ENCODE measurements at regions not wholly inside any gene's neighbourhood (a gene's known extent, or its start where the extent isn't known, plus 50 kb on each side); places are given as distances from the start of the nearest gene placed in this dataset.

DNA sequence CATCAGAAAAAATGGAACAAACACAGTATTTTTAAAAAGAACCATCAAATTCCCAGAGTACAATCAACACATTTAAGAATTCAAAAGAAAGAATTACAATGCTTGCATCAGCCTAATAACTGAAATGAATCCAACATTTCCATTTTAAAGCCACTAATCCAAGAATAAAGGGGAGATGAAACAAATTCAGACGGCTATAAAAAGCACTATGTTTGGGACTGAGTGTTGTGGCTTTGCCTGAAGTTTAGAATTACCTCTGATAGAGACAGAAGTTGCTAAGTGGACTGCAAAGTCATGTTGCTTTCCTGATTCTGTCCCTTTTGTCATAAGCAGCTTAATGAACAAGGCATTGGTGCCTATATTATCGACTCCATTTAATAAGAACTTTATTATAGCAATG is 135.4 kb upstream of the RGMB start:
- Histone ChIP-seq H3K79me2 (ENCODE audit: insufficient read depth, low read length) (no peaks in the 10 kb centered on the region), H4K20me1 (ENCODE audit: insufficient read depth, low read length) (no peaks in the 10 kb centered on the region), H3K27ac (ENCODE audit: low read depth in 1 of 2, low read length in 2 of 2) (no peak overlapping the region), H3K27me3 (ENCODE audit: control insufficient read depth in 2 of 2, insufficient read depth in 2 of 2, low read length in 2 of 2) (no peaks in the 10 kb centered on the region), H3K9me3 (replicated peaks in 1 of 2; ENCODE audit: control insufficient read depth in 1 of 2, insufficient read depth in 1 of 2, low read length in 2 of 2) (no peaks in the 10 kb centered on the region), H3K4me1 (ENCODE audit: control insufficient read depth in 1 of 2, insufficient read depth in 2 of 2, low read length in 2 of 2) (no peaks in the 10 kb centered on the region), H3K4me2 (replicated peaks; ENCODE audit: extremely low read depth, low read length, poor library complexity, severe bottlenecking) (no peak overlapping the region), H3K9ac (ENCODE audit: insufficient read depth, low read length, poor library complexity, severe bottlenecking) (no peak overlapping the region), H3K4me3 (replicated peaks in 1 of 3; ENCODE audit: low read depth in 2 of 3, low read length in 3 of 3) (no peak overlapping the region), H2AFZ (ENCODE audit: insufficient read depth, low read depth, low read length, poor library complexity, severe bottlenecking) (no peak overlapping the region), H3K36me3 (replicated peaks in 1 of 2; ENCODE audit: control insufficient read depth in 1 of 2, insufficient read depth in 2 of 2, low read length in 2 of 2) (no peaks in the 10 kb centered on the region)
- DNase-seq = no peak
- intact Hi-C loops (cut with micrococcal nuclease) = no loop called here
- no peak overlapping the region for H3K4me3 Mint-ChIP-seq
- H3K27me3 Mint-ChIP-seq (ENCODE audit: low read depth in 3 of 3) = peaks cover 0 to 2% (median 0%) of the 10 kb centered on the region in 3 donors
- WGBS (ENCODE audit: insufficient coverage) = no CpG with 5 or more reads among the region's 2 CpGs
- H3K36me3 Mint-ChIP-seq = no peaks in the 10 kb centered on the region
- H3K27ac Mint-ChIP-seq = no peak overlapping the region
- TF ChIP-seq CTCF (IDR thresholded peaks at IDR 0.05) = no peak
- no peaks in the 10 kb centered on the region for H3K4me1 Mint-ChIP-seq
- H3K9me3 Mint-ChIP-seq = peaks cover 0 to under 1% (median 0%) of the 10 kb centered on the region in 7 donors

- H2AFZ ChIP-seq (ENCODE audit: insufficient read depth, low read depth, low read length, poor library complexity, severe bottlenecking) = no peak overlapping the region
- intact Hi-C loops (cut with micrococcal nuclease) = no loop called here
- Mint-ChIP-seq H3K36me3 (no peaks in the 10 kb centered on the region), H3K27me3 (ENCODE audit: low read depth in 3 of 3) (peaks cover 0 to 2% (median 0%) of the 10 kb centered on the region in 3 donors), H3K9me3 (no peaks in the 10 kb centered on the region), H3K4me1 (no peaks in the 10 kb centered on the region), H3K27ac (no peak overlapping the region), H3K4me3 (no peak overlapping the region)
- no peaks in the 10 kb centered on the region for H3K4me1 ChIP-seq (ENCODE audit: control insufficient read depth in 1 of 2, insufficient read depth in 2 of 2, low read length in 2 of 2)
- H3K4me3 ChIP-seq (replicated peaks in 1 of 3; ENCODE audit: low read depth in 2 of 3, low read length in 3 of 3) = no peak overlapping the region
- no peaks in the 10 kb centered on the region for H3K27me3 ChIP-seq (ENCODE audit: control insufficient read depth in 2 of 2, insufficient read depth in 2 of 2, low read length in 2 of 2)
- no peaks in the 10 kb centered on the region for H4K20me1 ChIP-seq (ENCODE audit: insufficient read depth, low read length)
- TF ChIP-seq CTCF (IDR thresholded peaks at IDR 0.05) = no peak
- WGBS (ENCODE audit: insufficient coverage) = no CpG with 5 or more reads among the region's 1 CpG
- no peaks in the 10 kb centered on the region for H3K9me3 ChIP-seq (replicated peaks in 1 of 2; ENCODE audit: control insufficient read depth in 1 of 2, insufficient read depth in 1 of 2, low read length in 2 of 2)
- no peak overlapping the region for H3K9ac ChIP-seq (ENCODE audit: insufficient read depth, low read length, poor library complexity, severe bottlenecking)
- H3K79me2 ChIP-seq (ENCODE audit: insufficient read depth, low read length) = no peaks in the 10 kb centered on the region
- no peak overlapping the region for H3K27ac ChIP-seq (ENCODE audit: low read depth in 1 of 2, low read length in 2 of 2)
- no peak for DNase-seq
- no peaks in the 10 kb centered on the region for H3K36me3 ChIP-seq (replicated peaks in 1 of 2; ENCODE audit: control insufficient read depth in 1 of 2, insufficient read depth in 2 of 2, low read length in 2 of 2)
- H3K4me2 ChIP-seq (replicated peaks; ENCODE audit: extremely low read depth, low read length, poor library complexity, severe bottlenecking) = no peak overlapping the region
These were observed 134.8 kb upstream of the RGMB start for GRCh38 chr5:98638701-98639100.
